HG03095 (cell line): ENCODE measurements at regions not wholly inside any gene's neighbourhood (a gene's known extent, or its start where the extent isn't known, plus 50 kb on each side); places are given as distances from the start of the nearest gene placed in this dataset.
"Not testable (repeated sequence)": the region's sequence is repeated elsewhere in the genome, so short reads cannot be mapped to it uniquely, and the experiment has no call there.

Source experiments
- ATAC-seq: cut with Tn5 transposase; IDR thresholded peaks from one replicate; pipeline ENCODE4 v1.9.1; 2021; ENCODE audit warnings: moderate library complexity; ENCODE audit not compliant: unreplicated experiment

GRCh38 chr15:44904651-44905340 is 51.7 kb upstream of the TERB2 start:
- ATAC-seq: not testable (repeated sequence)
